ENCODE measurements at regions not wholly inside any gene's neighbourhood (a gene's known extent, or its start where the extent isn't known, plus 50 kb on each side); places are given as distances from the start of the nearest gene placed in this dataset.

DNA sequence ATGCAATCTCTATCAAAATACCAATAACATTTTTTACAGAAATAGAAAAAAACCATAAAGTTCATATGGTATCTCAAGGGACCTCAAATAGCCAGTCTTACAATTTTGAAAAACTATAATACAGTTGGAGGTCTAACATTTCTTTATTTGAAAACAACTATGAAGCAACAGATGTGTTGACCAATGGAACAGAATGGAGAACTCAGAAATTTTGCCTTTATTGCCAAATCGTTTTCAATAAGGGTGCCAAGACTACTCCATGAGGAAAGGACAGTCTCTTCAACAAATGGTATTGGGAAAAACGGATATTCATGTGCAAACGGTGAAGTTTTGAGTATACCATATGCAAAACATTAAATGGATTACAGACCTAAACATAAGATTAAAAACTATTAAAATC, 470.8 kb upstream of the DPP6 start:
- no peak for TF ChIP-seq ZNF274 (IDR thresholded peaks at IDR 0.05; ENCODE audit: low read depth, low read length)
- no peak for TF ChIP-seq YY1 (IDR thresholded peaks at IDR 0.05; ENCODE audit: insufficient read depth, insufficient read length)

All from NT2/D1 (cell line).